ENCODE measurements at regions not wholly inside any gene's neighbourhood (a gene's known extent, or its start where the extent isn't known, plus 50 kb on each side); places are given as distances from the start of the nearest gene placed in this dataset.
A peak's percentile ranks its signal among the peaks of the same experiment; 100 is the strongest.

- no peak for DNase-seq
Observed at GRCh38 chr3:157573780-157574378, 70.7 kb upstream of the VEPH1 start.

GRCh38 chr3:157573281-157573680, 70.1 kb upstream of the VEPH1 start:
- DNase-seq = no peak

- peak; percentile 47 for DNase-seq
Observed at GRCh38 chr3:157572559-157573270, 69.5 kb upstream of the VEPH1 start.

- no peak for DNase-seq
Observed at GRCh38 chr3:157566596-157566995, 63.4 kb upstream of the VEPH1 start.

- no peak for DNase-seq
Observed at GRCh38 chr3:157559401-157559800, 56.2 kb upstream of the VEPH1 start.

Data from NCI-H1694 treated with DMSO at 0.1 percent for 48 hours (cell line).